H9 (cell line): ENCODE measurements at regions not wholly inside any gene's neighbourhood (a gene's known extent, or its start where the extent isn't known, plus 50 kb on each side); places are given as distances from the start of the nearest gene placed in this dataset.

Source experiments
- DNase-seq: peaks from one replicate; pipeline ENCODE4 v3.0.0-alpha.2; 2017
- H2AFZ ChIP-seq: one replicate; pipeline ENCODE4 v1.6.1; 2013; ENCODE audit warnings: mild to moderate bottlenecking, low read length, control low read depth, moderate library complexity
- H2AK5ac ChIP-seq: 2 replicates; pipeline ENCODE4 v1.6.1; 2013; ENCODE audit warnings: low read length, control low read depth, mixed read lengths; ENCODE audit not compliant: insufficient read length
- H2BK120ac ChIP-seq: one replicate; pipeline ENCODE4 v1.6.1; 2013; ENCODE audit warnings: low read depth, mild to moderate bottlenecking, low read length, control low read depth, inconsistent platforms; ENCODE audit not compliant: poor library complexity, severe bottlenecking
- H2BK12ac ChIP-seq: 2 replicates; pipeline ENCODE4 v1.6.1; 2013; ENCODE audit warnings: low read length, control low read depth, mixed read lengths, low read depth; ENCODE audit not compliant: insufficient read length
- H2BK15ac ChIP-seq: 2 replicates; pipeline ENCODE4 v1.6.1; 2013; ENCODE audit warnings: low read depth, low read length, control low read depth
- H2BK20ac ChIP-seq: one replicate; pipeline ENCODE4 v1.6.1; 2013; ENCODE audit warnings: low read depth, mild to moderate bottlenecking, low read length, control low read depth, inconsistent platforms; ENCODE audit not compliant: poor library complexity, severe bottlenecking
- H2BK5ac ChIP-seq: 2 replicates; pipeline ENCODE4 v1.6.1; 2013; ENCODE audit warnings: low read length, control low read depth, mixed read lengths; ENCODE audit not compliant: insufficient read length
- H3K14ac ChIP-seq: 2 replicates; pipeline ENCODE4 v1.6.1; 2013; ENCODE audit warnings: low read length, control low read depth; ENCODE audit not compliant: insufficient read depth
- H3K18ac ChIP-seq: 2 replicates; pipeline ENCODE4 v1.6.1; 2013; ENCODE audit warnings: low read depth, mild to moderate bottlenecking, mixed read lengths, low read length, control low read depth; ENCODE audit not compliant: insufficient read length
- H3K23ac ChIP-seq: 2 replicates; pipeline ENCODE4 v1.6.1; 2013; ENCODE audit warnings: low read length, control low read depth, mixed read lengths, low read depth; ENCODE audit not compliant: insufficient read length
- H3K23me2 ChIP-seq: 2 replicates; pipeline ENCODE4 v1.6.1; 2013; ENCODE audit warnings: low read depth, mild to moderate bottlenecking, mixed read lengths, low read length, control low read depth; ENCODE audit not compliant: insufficient read length, poor library complexity, severe bottlenecking
- H3K27ac ChIP-seq: 2 replicates; pipeline ENCODE4 v1.5.1; 2013; ENCODE audit warnings: low read length, control low read depth, mixed read lengths, low read depth; ENCODE audit not compliant: insufficient read length
- H3K27me3 ChIP-seq: 2 replicates; pipeline ENCODE4 v1.6.1; 2013; ENCODE audit warnings: low read length, control low read depth, inconsistent platforms; ENCODE audit not compliant: insufficient read depth
- H3K4ac ChIP-seq: 2 replicates; pipeline ENCODE4 v1.6.1; 2013; ENCODE audit warnings: low read depth, mild to moderate bottlenecking, control low read depth, inconsistent platforms, low read length, moderate library complexity
- H3K4me1 ChIP-seq: 2 replicates; pipeline ENCODE4 v1.6.1; 2013; ENCODE audit warnings: low read length, control low read depth, inconsistent platforms; ENCODE audit not compliant: insufficient read depth
- H3K4me2 ChIP-seq: 2 replicates; pipeline ENCODE4 v1.6.1; 2013; ENCODE audit warnings: low read length, control low read depth, mixed read lengths; ENCODE audit not compliant: insufficient read length, insufficient read depth
- H3K56ac ChIP-seq: 2 replicates; pipeline ENCODE4 v1.6.1; 2013; ENCODE audit warnings: low read depth, mild to moderate bottlenecking, mixed read lengths, low read length, control low read depth; ENCODE audit not compliant: insufficient read length
- H3K79me1 ChIP-seq: 2 replicates; pipeline ENCODE4 v1.6.1; 2013; ENCODE audit warnings: low read depth, mild to moderate bottlenecking, moderate library complexity, low read length, control low read depth, inconsistent platforms; ENCODE audit not compliant: insufficient read depth, poor library complexity, severe bottlenecking
- H3K79me2 ChIP-seq: 2 replicates; pipeline ENCODE4 v1.6.1; 2013; ENCODE audit warnings: low read length, control low read depth, inconsistent platforms; ENCODE audit not compliant: insufficient read depth
- H3K9ac ChIP-seq: 2 replicates; pipeline ENCODE4 v1.6.1; 2013; ENCODE audit warnings: low read length, control low read depth, mixed read lengths; ENCODE audit not compliant: insufficient read length; ENCODE audit errors: extremely low read depth
- H3K9me3 ChIP-seq: one replicate; pipeline ENCODE4 v1.6.1; 2013; ENCODE audit warnings: low read depth, low read length, inconsistent platforms; ENCODE audit not compliant: control insufficient read depth
- H3T11ph ChIP-seq: one replicate; pipeline ENCODE4 v1.6.1; 2013; ENCODE audit warnings: mild to moderate bottlenecking, low read length, control low read depth, inconsistent platforms
- H4K20me1 ChIP-seq: one replicate; pipeline ENCODE4 v1.6.1; 2013; ENCODE audit not compliant: control insufficient read depth, insufficient read length, insufficient read depth
- H4K5ac ChIP-seq: 2 replicates; pipeline ENCODE4 v1.6.1; 2013; ENCODE audit warnings: low read depth, mild to moderate bottlenecking, mixed read lengths, low read length, control low read depth; ENCODE audit not compliant: insufficient read length
- H4K8ac ChIP-seq: replicated peaks from 2 replicates; pipeline ENCODE4 v1.6.1; 2013; ENCODE audit warnings: low read length, control low read depth, mixed read lengths, low read depth; ENCODE audit not compliant: insufficient read length
- H4K91ac ChIP-seq: 2 replicates; pipeline ENCODE4 v1.6.1; 2013; ENCODE audit warnings: low read depth, mild to moderate bottlenecking, moderate library complexity, mixed read lengths, low read length, control low read depth; ENCODE audit not compliant: insufficient read length
- H3K27ac Mint-ChIP-seq, 3 experiments: 2 replicates in 2 of 3; 3 replicates in 1 of 3; pipeline ENCODE4 v1.8.0; 2020 to 2021; ENCODE audit warnings: mixed read lengths in 3 of 3, mild to moderate bottlenecking in 1 of 3, moderate library complexity in 1 of 3
- H3K27me3 Mint-ChIP-seq: 2 replicates; pipeline ENCODE4 v1.8.0; 2021; ENCODE audit warnings: low read depth, mild to moderate bottlenecking, moderate library complexity, mixed read lengths
- H3K36me3 Mint-ChIP-seq, 3 experiments: 2 replicates in 2 of 3; 3 replicates in 1 of 3; pipeline ENCODE4 v1.8.0; 2020 to 2021; ENCODE audit warnings: low read depth in 3 of 3, mixed read lengths in 3 of 3; ENCODE audit not compliant: insufficient read depth in 1 of 3
- H3K4me1 Mint-ChIP-seq, 2 experiments: 2 replicates each; pipeline ENCODE4 v1.8.0; 2020; ENCODE audit warnings: mixed read lengths in 2 of 2
- H3K4me3 Mint-ChIP-seq, 2 experiments: 2 replicates in 1 of 2; 3 replicates in 1 of 2; pipeline ENCODE4 v1.8.0; 2020 to 2021; ENCODE audit warnings: mild to moderate bottlenecking in 2 of 2, mixed read lengths in 2 of 2, moderate library complexity in 1 of 2
- H3K9me3 Mint-ChIP-seq, 2 experiments: 2 replicates in 1 of 2; 3 replicates in 1 of 2; pipeline ENCODE4 v1.8.0; 2020; ENCODE audit warnings: mild to moderate bottlenecking in 2 of 2, mixed read lengths in 2 of 2, moderate library complexity in 1 of 2
- CTCF ChIP-seq: fragments of 200-600 bp; sonication (generic); conservative IDR thresholded peaks from 3 replicates; pipeline ENCODE4 v1.8.0; 2021; ENCODE audit warnings: antibody characterized with exemption, mild to moderate bottlenecking
- WGBS: extraction: QIAGEN DNeasy Blood & Tissue Kit; methylation state at CpG from one replicate; pipeline ENCODE4 v1.1.7; 2013; ENCODE audit warnings: missing lambda C conversion rate, low lambda C conversion rate, mixed read lengths; ENCODE audit not compliant: insufficient read length; ENCODE audit errors: extremely low coverage; 5-methylcytosine and 5-hydroxymethylcytosine counted together

- Histone ChIP-seq H2AFZ (no peak overlapping the region), H3K79me2 (no peaks in the 10 kb centered on the region), H4K8ac (no peak overlapping the region), H4K91ac (no peak overlapping the region), H3K23me2 (no peaks in the 10 kb centered on the region), H2BK120ac (no peak overlapping the region), H2BK12ac (no peak overlapping the region), H3K18ac (no peak overlapping the region), H3K27ac (no peak overlapping the region), H3K4me1 (peaks cover 12% of the 10 kb centered on the region; the same call in 1 of the 2 replicates), H3K14ac (no peak overlapping the region), H4K20me1 (no peaks in the 10 kb centered on the region), H3K23ac (no peak overlapping the region), H2BK5ac (no peak overlapping the region), H4K5ac (no peak overlapping the region), H3K27me3 (no peaks in the 10 kb centered on the region), H3K4me2 (no peak overlapping the region), H3K79me1 (no peaks in the 10 kb centered on the region), H3K56ac (no peak overlapping the region), H3K4ac (no peak overlapping the region), H3T11ph (no peak overlapping the region), H2AK5ac (no peak overlapping the region), H2BK15ac (no peak overlapping the region), H2BK20ac (no peak overlapping the region), H3K9ac (no peak overlapping the region), H3K9me3 (no peaks in the 10 kb centered on the region)
- no peaks in the 10 kb centered on the region for H3K27me3 Mint-ChIP-seq
- no peak for DNase-seq
- no peaks in the 10 kb centered on the region for H3K9me3 Mint-ChIP-seq
- no peak overlapping the region for H3K4me3 Mint-ChIP-seq
- H3K36me3 Mint-ChIP-seq = no peaks in the 10 kb centered on the region
- peak overlapping the region in 1 of 3 experiments; percentile 95; a peak in 3 of 7 replicates for H3K27ac Mint-ChIP-seq
- no CpG with 5 or more reads among the region's 3 CpGs for WGBS
- TF ChIP-seq CTCF = no peak
- H3K4me1 Mint-ChIP-seq = peaks cover 55 to 57% of the 10 kb centered on the region in 2 experiments
These were observed 594.4 kb downstream of the TOX3 start for GRCh38 chr16:51952500-51952899.
